SK-N-SH treated with all-trans-retinoic acid at 6 μM for 48 hours (cell line): ENCODE measurements at regions not wholly inside any gene's neighbourhood (a gene's known extent, or its start where the extent isn't known, plus 50 kb on each side); places are given as distances from the start of the nearest gene placed in this dataset.

ENCODE experiments used
- ATAC-seq: fragments of 200-7000 bp; cut with Tn5 transposase; 3 replicates; pipeline ENCODE4 v1.9.1; 2020; ENCODE audit warnings: mild to moderate bottlenecking, moderate library complexity
- ARNTL ChIP-seq: fragments of 450-650 bp; formaldehyde crosslinking; IDR thresholded peaks from 2 replicates; pipeline ENCODE4 v1.5.0; 2020; ENCODE audit warnings: low read depth, mild to moderate bottlenecking, moderate library complexity, borderline replicate concordance
- BACH2 ChIP-seq: fragments of 250-450 bp; sonication (Bioruptor Pico); IDR thresholded peaks from 2 replicates; pipeline ENCODE4 v1.9.0; 2021; ENCODE audit warnings: mild to moderate bottlenecking, borderline replicate concordance
- CREB5 ChIP-seq: fragments of 250-450 bp; sonication (Bioruptor Pico); IDR thresholded peaks from 2 replicates; pipeline ENCODE4 v1.5.1; 2020; ENCODE audit warnings: low read depth, mild to moderate bottlenecking, moderate library complexity
- CSDC2 ChIP-seq: fragments of 250-450 bp; sonication (Bioruptor Pico); IDR thresholded peaks from 2 replicates; pipeline ENCODE4 v1.5.0; 2020; ENCODE audit warnings: mild to moderate bottlenecking, moderate library complexity
- CSRNP3 ChIP-seq: fragments of 250-450 bp; sonication (Bioruptor Pico); IDR thresholded peaks from 2 replicates; pipeline ENCODE4 v1.5.1; 2021; ENCODE audit warnings: mild to moderate bottlenecking, moderate library complexity
- ESRRG ChIP-seq: fragments of 250-450 bp; sonication (Bioruptor Pico); IDR thresholded peaks from 2 replicates; pipeline ENCODE4 v1.6.1; 2021; ENCODE audit warnings: mild to moderate bottlenecking
- GLIS3 ChIP-seq: fragments of 250-450 bp; sonication (Bioruptor Pico); IDR thresholded peaks from 2 replicates; pipeline ENCODE4 v1.5.0; 2020; ENCODE audit warnings: mild to moderate bottlenecking, moderate library complexity
- OSR1 ChIP-seq: fragments of 250-450 bp; sonication (Bioruptor Pico); IDR thresholded peaks from 2 replicates; pipeline ENCODE4 v1.8.0; 2022; ENCODE audit warnings: moderate library complexity, mild to moderate bottlenecking, inconsistent platforms
- PPARA ChIP-seq: fragments of 250-450 bp; sonication (Bioruptor Pico); IDR thresholded peaks from 2 replicates; pipeline ENCODE4 v1.5.0; 2020; ENCODE audit warnings: mild to moderate bottlenecking, borderline replicate concordance
- RARB ChIP-seq: fragments of 250-450 bp; sonication (Bioruptor Pico); IDR thresholded peaks from 2 replicates; pipeline ENCODE4 v1.8.0; 2021; ENCODE audit warnings: mild to moderate bottlenecking, moderate library complexity
- TCF4 ChIP-seq: fragments of 250-450 bp; sonication (Bioruptor Pico); IDR thresholded peaks from 2 replicates; pipeline ENCODE4 v1.8.0; 2021; ENCODE audit warnings: mild to moderate bottlenecking, moderate library complexity, borderline replicate concordance
- TOX ChIP-seq: fragments of 250-450 bp; sonication (Bioruptor Pico); IDR thresholded peaks from 2 replicates; pipeline ENCODE4 v1.8.0; 2021; ENCODE audit warnings: mild to moderate bottlenecking, moderate library complexity, borderline replicate concordance
- ZC3H10 ChIP-seq: fragments of 250-450 bp; sonication (Bioruptor Pico); IDR thresholded peaks from 2 replicates; pipeline ENCODE4 v1.5.1; 2021; ENCODE audit warnings: mild to moderate bottlenecking, moderate library complexity
- ZFP3 ChIP-seq: fragments of 250-450 bp; sonication (Bioruptor Pico); IDR thresholded peaks from 2 replicates; pipeline ENCODE4 v1.5.0; 2020; ENCODE audit warnings: mild to moderate bottlenecking, moderate library complexity
- ZFP30 ChIP-seq: fragments of 450-650 bp; formaldehyde crosslinking; IDR thresholded peaks from 2 replicates; pipeline ENCODE4 v1.5.0; 2022; ENCODE audit warnings: mild to moderate bottlenecking, moderate library complexity
- ZNF565 ChIP-seq: fragments of 450-650 bp; formaldehyde crosslinking; conservative IDR thresholded peaks from 2 replicates; pipeline ENCODE4 v1.5.0; 2020; ENCODE audit warnings: low read depth, mild to moderate bottlenecking, moderate library complexity
- ZNF70 ChIP-seq: fragments of 450-650 bp; formaldehyde crosslinking; IDR thresholded peaks from 2 replicates; pipeline ENCODE4 v1.5.0; 2020; ENCODE audit warnings: mild to moderate bottlenecking, moderate library complexity
- ZNF8 ChIP-seq: fragments of 450-650 bp; formaldehyde crosslinking; IDR thresholded peaks from 2 replicates; pipeline ENCODE4 v1.5.0; 2020; ENCODE audit warnings: mild to moderate bottlenecking, moderate library complexity
- TF ChIP-seq, protein P1 (sequence below): fragments of 250-450 bp; sonication (Bioruptor Pico); IDR thresholded peaks from 2 replicates; pipeline ENCODE4 v1.5.0; 2020; ENCODE audit warnings: mild to moderate bottlenecking, moderate library complexity
- TF ChIP-seq, protein P2 (sequence below): fragments of 250-450 bp; sonication (Bioruptor Pico); IDR thresholded peaks from 2 replicates; pipeline ENCODE4 v1.8.0; 2021; ENCODE audit warnings: low read depth, mild to moderate bottlenecking, moderate library complexity, borderline replicate concordance
- TF ChIP-seq, protein P3 (sequence below): fragments of 250-450 bp; sonication (Bioruptor Pico); IDR thresholded peaks from 2 replicates; pipeline ENCODE4 v1.8.0; 2020; ENCODE audit warnings: mild to moderate bottlenecking, moderate library complexity, borderline replicate concordance

- TF ChIP-seq BACH2 (CRISPR knock-in tag), result no peak
- TF ChIP-seq OSR1 (CRISPR knock-in tag), result no peak
- no peak for TF ChIP-seq CREB5
- no peak for TF ChIP-seq ZFP3 (CRISPR knock-in tag)
- no peak for TF ChIP-seq ZC3H10 (CRISPR knock-in tag)
- TF ChIP-seq ZNF8, result no peak
- no peak for TF ChIP-seq ZNF70 (CRISPR knock-in tag)
- TF ChIP-seq, protein P1, sequence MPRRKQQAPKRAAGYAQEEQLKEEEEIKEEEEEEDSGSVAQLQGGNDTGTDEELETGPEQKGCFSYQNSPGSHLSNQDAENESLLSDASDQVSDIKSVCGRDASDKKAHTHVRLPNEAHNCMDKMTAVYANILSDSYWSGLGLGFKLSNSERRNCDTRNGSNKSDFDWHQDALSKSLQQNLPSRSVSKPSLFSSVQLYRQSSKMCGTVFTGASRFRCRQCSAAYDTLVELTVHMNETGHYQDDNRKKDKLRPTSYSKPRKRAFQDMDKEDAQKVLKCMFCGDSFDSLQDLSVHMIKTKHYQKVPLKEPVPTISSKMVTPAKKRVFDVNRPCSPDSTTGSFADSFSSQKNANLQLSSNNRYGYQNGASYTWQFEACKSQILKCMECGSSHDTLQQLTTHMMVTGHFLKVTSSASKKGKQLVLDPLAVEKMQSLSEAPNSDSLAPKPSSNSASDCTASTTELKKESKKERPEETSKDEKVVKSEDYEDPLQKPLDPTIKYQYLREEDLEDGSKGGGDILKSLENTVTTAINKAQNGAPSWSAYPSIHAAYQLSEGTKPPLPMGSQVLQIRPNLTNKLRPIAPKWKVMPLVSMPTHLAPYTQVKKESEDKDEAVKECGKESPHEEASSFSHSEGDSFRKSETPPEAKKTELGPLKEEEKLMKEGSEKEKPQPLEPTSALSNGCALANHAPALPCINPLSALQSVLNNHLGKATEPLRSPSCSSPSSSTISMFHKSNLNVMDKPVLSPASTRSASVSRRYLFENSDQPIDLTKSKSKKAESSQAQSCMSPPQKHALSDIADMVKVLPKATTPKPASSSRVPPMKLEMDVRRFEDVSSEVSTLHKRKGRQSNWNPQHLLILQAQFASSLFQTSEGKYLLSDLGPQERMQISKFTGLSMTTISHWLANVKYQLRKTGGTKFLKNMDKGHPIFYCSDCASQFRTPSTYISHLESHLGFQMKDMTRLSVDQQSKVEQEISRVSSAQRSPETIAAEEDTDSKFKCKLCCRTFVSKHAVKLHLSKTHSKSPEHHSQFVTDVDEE, result no peak
- TF ChIP-seq TCF4 (CRISPR knock-in tag), result no peak
- no peak for TF ChIP-seq PPARA (CRISPR knock-in tag)
- TF ChIP-seq, protein P2, sequence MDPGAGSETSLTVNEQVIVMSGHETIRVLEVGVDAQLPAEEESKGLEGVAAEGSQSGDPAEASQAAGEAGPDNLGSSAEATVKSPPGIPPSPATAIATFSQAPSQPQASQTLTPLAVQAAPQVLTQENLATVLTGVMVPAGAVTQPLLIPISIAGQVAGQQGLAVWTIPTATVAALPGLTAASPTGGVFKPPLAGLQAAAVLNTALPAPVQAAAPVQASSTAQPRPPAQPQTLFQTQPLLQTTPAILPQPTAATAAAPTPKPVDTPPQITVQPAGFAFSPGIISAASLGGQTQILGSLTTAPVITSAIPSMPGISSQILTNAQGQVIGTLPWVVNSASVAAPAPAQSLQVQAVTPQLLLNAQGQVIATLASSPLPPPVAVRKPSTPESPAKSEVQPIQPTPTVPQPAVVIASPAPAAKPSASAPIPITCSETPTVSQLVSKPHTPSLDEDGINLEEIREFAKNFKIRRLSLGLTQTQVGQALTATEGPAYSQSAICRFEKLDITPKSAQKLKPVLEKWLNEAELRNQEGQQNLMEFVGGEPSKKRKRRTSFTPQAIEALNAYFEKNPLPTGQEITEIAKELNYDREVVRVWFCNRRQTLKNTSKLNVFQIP, result no peak
- TF ChIP-seq ESRRG, result no peak
- TF ChIP-seq ZFP30 (CRISPR knock-in tag), result no peak
- TF ChIP-seq ZNF565, result no peak
- no peak for TF ChIP-seq RARB (CRISPR knock-in tag)
- TF ChIP-seq, protein P3, sequence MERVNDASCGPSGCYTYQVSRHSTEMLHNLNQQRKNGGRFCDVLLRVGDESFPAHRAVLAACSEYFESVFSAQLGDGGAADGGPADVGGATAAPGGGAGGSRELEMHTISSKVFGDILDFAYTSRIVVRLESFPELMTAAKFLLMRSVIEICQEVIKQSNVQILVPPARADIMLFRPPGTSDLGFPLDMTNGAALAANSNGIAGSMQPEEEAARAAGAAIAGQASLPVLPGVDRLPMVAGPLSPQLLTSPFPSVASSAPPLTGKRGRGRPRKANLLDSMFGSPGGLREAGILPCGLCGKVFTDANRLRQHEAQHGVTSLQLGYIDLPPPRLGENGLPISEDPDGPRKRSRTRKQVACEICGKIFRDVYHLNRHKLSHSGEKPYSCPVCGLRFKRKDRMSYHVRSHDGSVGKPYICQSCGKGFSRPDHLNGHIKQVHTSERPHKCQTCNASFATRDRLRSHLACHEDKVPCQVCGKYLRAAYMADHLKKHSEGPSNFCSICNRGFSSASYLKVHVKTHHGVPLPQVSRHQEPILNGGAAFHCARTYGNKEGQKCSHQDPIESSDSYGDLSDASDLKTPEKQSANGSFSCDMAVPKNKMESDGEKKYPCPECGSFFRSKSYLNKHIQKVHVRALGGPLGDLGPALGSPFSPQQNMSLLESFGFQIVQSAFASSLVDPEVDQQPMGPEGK, result no peak
- no peak for TF ChIP-seq ARNTL (CRISPR knock-in tag)
- no peak for TF ChIP-seq CSDC2 (CRISPR knock-in tag)
- TF ChIP-seq TOX (CRISPR knock-in tag), result no peak
- no peak for TF ChIP-seq CSRNP3 (CRISPR knock-in tag)
- no peak for ATAC-seq
These were observed 211.5 kb downstream of the MED10 start for GRCh38 chr5:6166698-6167394.

DNA sequence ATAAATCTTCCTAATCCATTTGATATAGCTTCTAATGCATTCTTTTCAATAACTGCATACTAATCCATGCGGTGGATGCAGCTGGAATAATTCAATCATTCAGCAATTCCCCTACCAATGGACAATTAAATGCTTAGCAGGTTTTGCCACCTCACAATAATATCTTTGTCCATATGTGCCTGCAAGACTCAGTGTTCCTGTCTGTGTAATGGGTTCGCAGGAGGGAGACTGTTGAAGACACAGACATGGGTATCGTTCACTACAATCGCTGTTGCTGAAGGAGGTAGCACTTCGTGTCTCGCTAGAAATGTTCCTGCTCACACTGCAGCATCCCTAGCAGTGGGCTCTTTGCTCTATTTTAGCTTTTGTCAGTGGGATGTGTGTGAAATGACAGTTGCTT is 214.4 kb downstream of the MED10 start:
- no peak for TF ChIP-seq CSDC2 (CRISPR knock-in tag)

DNA sequence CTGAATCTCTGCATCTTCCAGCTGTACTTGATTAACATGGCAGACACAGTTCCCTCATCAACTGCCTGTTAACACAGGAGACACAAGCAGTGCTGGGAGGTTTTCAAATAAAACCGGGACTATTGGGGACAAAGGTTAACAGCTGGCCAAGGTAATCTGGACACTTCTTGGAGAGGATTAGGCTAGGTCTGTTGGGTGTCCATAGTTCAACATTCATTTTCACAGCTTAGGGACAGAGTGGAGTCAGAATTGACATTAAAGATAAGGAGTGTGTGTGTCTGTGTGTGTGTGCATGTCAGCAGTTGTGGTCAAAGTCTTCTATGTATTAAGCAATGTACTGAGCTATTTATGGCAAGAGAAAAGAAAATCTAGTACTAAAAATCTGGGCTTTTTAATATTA is 216.2 kb downstream of the MED10 start:
- TF ChIP-seq CREB5 (no peak), ZNF565 (no peak), TCF4 (CRISPR knock-in tag) (peak; percentile 24; the same call in 1 of the 2 replicates), CSDC2 (CRISPR knock-in tag) (no peak), GLIS3 (no peak), ZFP3 (CRISPR knock-in tag) (no peak), ARNTL (CRISPR knock-in tag) (no peak)
- TF ChIP-seq, protein P3, result no peak
- ATAC-seq, result no peak

More for the DNA sequence above, 214.4 kb downstream of the MED10 start:
- ATAC-seq, result no peak
